ENCODE measurements at regions not wholly inside any gene's neighbourhood (a gene's known extent, or its start where the extent isn't known, plus 50 kb on each side); places are given as distances from the start of the nearest gene placed in this dataset.

DNA sequence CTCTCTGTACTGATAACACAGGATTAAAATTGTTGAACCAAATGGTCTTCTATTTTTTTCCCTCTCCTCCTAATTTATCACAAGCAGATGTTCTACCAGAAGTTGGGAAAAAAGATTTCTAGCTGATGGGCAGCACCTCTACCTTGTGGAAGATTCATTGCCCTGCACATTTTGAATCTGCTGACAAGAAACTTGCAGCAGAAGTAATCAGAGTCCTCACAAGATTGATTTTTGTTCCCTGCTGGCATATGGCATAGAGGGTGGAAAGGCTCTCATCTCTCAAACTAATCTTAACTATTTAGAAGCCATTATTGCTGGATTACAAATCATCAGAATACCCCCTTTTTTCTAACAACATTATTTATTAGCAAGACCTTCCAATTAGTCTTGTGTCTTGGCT is 148.9 kb upstream of the MEIS2 start:
- intact Hi-C loops (cut with DNase I, micrococcal nuclease): no loop called here
- no peak for DNase-seq

GRCh38 chr15:37252530-37252929 is 152.2 kb upstream of the MEIS2 start:
- ATAC-seq: no peak
- intact Hi-C loops (cut with DNase I, micrococcal nuclease): no loop called here
- no peak for DNase-seq

More for the DNA sequence above, 148.9 kb upstream of the MEIS2 start:
- no peak for ATAC-seq

GRCh38 chr15:37253877-37254276 is 153.5 kb upstream of the MEIS2 start:
- DNase-seq (no peak), ATAC-seq (no peak)
- intact Hi-C loops (cut with DNase I, micrococcal nuclease): no loop called here

GRCh38 chr15:37260255-37260654 is 159.9 kb upstream of the MEIS2 start:
- ATAC-seq (no peak), DNase-seq (no peak)
- intact Hi-C loops (cut with DNase I, micrococcal nuclease): no loop called here

GRCh38 chr15:37261685-37262084 is 161.3 kb upstream of the MEIS2 start:
- no peak for DNase-seq
- no peak for ATAC-seq
- intact Hi-C loops (cut with DNase I, micrococcal nuclease): no loop called here

GRCh38 chr15:37262922-37263608 is 162.7 kb upstream of the MEIS2 start:
- DNase-seq: no peak
- intact Hi-C loops (cut with DNase I, micrococcal nuclease): no loop called here
- no peak for ATAC-seq

- intact Hi-C loops (cut with DNase I, micrococcal nuclease): no loop called here
- DNase-seq (no peak), ATAC-seq (no peak)
Measured at GRCh38 chr15:37289109-37289765, 188.9 kb upstream of the MEIS2 start.

- ATAC-seq: no peak
- DNase-seq: no peak
- intact Hi-C loops (cut with DNase I, micrococcal nuclease): no loop called here
Measured at GRCh38 chr15:37291920-37292319, 191.6 kb upstream of the MEIS2 start.

GRCh38 chr15:37298271-37298670 is 197.9 kb upstream of the MEIS2 start:
- ATAC-seq (no peak), DNase-seq (no peak)
- intact Hi-C loops (cut with DNase I, micrococcal nuclease): no loop called here

- no peak for DNase-seq
- no peak for ATAC-seq
- intact Hi-C loops (cut with DNase I, micrococcal nuclease): no loop called here
Measured at GRCh38 chr15:37339437-37339836, 239.1 kb upstream of the MEIS2 start.

DNA sequence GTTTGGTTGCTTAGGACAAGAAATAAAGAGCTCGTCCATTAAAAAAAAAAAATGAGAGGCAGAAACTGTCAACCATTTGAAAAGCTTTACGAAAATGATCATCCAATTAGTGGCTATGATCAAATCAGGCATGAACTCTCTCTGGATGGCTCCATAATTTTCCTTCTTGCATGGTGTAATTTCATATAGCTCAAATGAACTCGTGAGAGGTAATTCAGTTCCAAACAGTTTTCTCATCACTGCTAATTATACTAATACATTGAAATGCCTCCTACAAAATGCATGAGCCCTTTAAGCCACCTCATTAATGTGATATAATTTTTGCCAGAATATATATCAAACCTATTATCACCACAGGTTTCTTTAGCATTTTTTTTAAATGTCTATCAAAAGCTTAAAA is 239.5 kb upstream of the MEIS2 start:
- intact Hi-C loops (cut with DNase I, micrococcal nuclease): loop anchor here in 1 of 2 donors (10.0 kb wide), 1 partner anchor 65 kb away; no protein-coding TSS in a partner anchor
- no peak for DNase-seq

GRCh38 chr15:37340438-37340837 is 240.1 kb upstream of the MEIS2 start:
- intact Hi-C loops (cut with DNase I, micrococcal nuclease): loop anchor here in 1 of 2 donors (10.0 kb wide), 1 partner anchor 66 kb away; no protein-coding TSS in a partner anchor
- ATAC-seq (no peak), DNase-seq (no peak)

More for the DNA sequence above, 239.5 kb upstream of the MEIS2 start:
- ATAC-seq: no peak

DNA sequence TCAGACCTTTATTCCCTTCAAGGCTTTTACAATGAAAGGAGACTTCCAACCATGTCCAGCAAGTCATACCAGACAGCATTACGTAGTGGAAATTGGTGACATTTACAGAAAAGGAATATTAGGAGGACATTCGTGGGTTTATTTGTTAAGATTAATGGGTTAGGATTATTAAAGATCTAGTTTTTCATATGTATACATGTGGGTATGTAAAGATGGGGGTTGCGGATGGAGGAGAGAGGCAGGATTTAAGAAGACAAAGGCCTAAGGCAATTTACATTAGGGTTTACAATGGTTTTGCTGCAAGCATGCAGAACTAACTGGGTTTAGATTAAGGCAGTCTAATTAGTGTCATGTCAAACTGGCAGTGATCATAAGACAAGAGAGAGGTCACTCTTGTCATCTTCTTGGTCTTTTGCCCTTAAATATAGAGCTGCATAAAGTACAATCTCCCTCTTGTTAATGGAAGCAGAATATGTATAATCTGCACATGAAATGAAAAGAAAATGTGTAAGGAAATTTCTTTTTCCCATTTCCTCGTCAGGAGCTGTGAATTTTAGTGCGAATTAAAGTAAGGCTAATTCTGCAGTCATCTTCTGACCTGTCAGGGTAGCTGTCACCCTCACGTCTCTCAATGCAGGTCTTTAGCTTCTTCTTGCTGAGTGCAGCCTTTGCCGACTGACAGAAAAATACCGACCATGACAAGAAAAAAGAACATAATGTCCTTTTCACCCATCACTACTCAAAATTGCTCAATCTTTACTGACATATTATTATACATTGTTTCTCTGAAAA is 258.9 kb upstream of the MEIS2 start:
- intact Hi-C loops (cut with DNase I, micrococcal nuclease): no loop called here
- no peak for DNase-seq
- ATAC-seq: no peak

GRCh38 chr15:37359893-37360290 is 259.5 kb upstream of the MEIS2 start:
- intact Hi-C loops (cut with DNase I, micrococcal nuclease): no loop called here
- no peak for DNase-seq
- no peak for ATAC-seq

DNA sequence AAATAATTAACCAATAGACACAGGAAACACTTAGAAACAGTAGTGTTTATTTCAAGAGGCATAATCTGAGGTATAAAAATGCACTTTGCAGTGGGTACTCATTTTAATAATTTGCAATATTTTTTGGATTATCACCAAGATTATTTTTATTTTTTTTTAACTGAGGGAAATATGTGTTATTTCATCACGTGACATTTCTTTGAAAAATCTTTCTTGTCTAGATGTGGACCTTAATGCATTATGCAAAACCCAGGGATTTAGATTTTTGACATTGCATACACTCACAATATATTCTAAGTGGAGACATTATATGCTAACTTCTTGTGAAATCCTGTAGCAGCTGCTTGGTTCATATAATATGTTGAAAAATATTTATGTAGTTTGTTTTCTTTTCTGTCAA is 260.4 kb upstream of the MEIS2 start:
- no peak for DNase-seq
- no peak for ATAC-seq
- intact Hi-C loops (cut with DNase I, micrococcal nuclease): no loop called here

- intact Hi-C loops (cut with DNase I, micrococcal nuclease): no loop called here
- DNase-seq (no peak), ATAC-seq (no peak)
Measured at GRCh38 chr15:37361621-37362020, 261.3 kb upstream of the MEIS2 start.

- no peak for ATAC-seq
- no peak for DNase-seq
- intact Hi-C loops (cut with DNase I, micrococcal nuclease): no loop called here
Measured at GRCh38 chr15:37362414-37362813, 262.1 kb upstream of the MEIS2 start.

DNA sequence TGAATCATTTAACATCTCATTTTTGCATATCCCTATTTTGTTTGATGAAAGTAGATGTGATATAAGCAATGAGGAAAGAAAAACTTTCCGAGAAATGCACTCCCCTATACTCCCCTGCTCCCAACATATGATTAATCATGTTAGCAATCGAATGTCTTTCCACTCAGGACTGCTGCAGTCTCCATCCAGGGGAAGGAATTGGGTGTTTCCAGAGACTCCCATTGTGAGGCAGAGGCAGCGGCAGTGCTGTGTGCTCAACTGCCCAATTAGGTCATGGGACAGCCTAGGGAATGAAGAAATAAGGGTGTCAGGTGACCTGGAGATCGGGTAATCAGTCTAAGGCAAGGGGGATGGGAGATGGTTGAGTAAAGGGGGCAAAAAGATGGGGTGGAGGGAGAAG is 268.6 kb upstream of the MEIS2 start:
- intact Hi-C loops (cut with DNase I, micrococcal nuclease): no loop called here
- DNase-seq (no peak), ATAC-seq (no peak)

DNA sequence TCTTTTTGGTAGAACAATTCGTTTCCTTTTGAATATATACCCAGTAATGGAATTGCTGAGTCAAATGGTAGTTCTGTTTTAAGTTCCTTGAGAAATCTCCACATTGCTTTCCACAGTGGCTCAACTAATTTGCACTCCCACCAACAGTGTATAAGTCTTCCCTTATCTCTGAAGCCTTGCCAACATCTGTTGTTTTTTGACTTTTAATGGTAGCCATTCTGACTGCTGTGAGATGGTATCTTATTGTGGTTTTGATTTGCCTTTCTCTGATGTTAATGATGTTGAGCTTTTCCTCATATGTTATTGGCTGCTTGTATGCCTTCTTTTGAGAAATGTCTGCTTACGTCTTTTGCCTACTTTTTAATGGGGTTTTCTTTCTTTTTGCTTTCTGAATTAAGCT is 270.6 kb upstream of the MEIS2 start:
- DNase-seq: no peak
- no peak for ATAC-seq
- intact Hi-C loops (cut with DNase I, micrococcal nuclease): no loop called here

DNA sequence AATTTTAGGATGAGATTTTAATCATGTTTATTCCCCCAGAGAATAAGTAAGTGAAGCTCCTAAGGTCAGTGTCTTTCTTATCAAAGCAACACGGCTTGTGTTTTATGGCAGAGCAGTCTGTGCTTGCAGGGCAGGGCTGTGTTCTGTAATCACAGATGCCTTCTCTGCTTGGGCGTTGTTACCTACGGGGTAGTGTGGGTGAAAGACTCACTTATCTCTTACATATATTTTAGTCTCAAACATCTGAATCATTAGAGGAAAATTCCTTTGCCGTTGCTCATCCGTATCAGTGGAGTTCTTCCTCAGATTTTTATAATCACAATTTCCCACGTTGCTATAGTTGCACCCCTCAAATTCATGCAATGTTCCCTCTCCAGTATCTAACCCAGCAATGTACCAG is 271.7 kb upstream of the MEIS2 start:
- DNase-seq (no peak), ATAC-seq (no peak)
- intact Hi-C loops (cut with DNase I, micrococcal nuclease): no loop called here

Data from left colon (tissue), 2 donors.